GM19351 (cell line): ENCODE measurements at regions not wholly inside any gene's neighbourhood (a gene's known extent, or its start where the extent isn't known, plus 50 kb on each side); places are given as distances from the start of the nearest gene placed in this dataset.

Source experiments
- ATAC-seq: cut with Tn5 transposase; IDR thresholded peaks from one replicate; pipeline ENCODE4 v1.9.1; 2021; ENCODE audit warnings: mild to moderate bottlenecking, moderate library complexity; ENCODE audit not compliant: unreplicated experiment

GRCh38 chr3:19725000-19725399 is 209.0 kb downstream of the EFHB start:
- no peak for ATAC-seq

GRCh38 chr3:19717736-19718135 is 216.3 kb downstream of the EFHB start:
- ATAC-seq = no peak

GRCh38 chr3:19711160-19711782 is 222.7 kb downstream of the EFHB start:
- ATAC-seq = peak; percentile 87

GRCh38 chr3:19702416-19703078 is 231.5 kb downstream of the EFHB start:
- no peak for ATAC-seq

- ATAC-seq = peak; percentile 61
Measured at GRCh38 chr3:19688767-19689166, 245.2 kb downstream of the EFHB start.

GRCh38 chr3:19668163-19668562 is 265.9 kb downstream of the EFHB start:
- ATAC-seq = no peak

- ATAC-seq = no peak
Measured at GRCh38 chr3:19662486-19662885, 271.5 kb downstream of the EFHB start.

GRCh38 chr3:19652336-19652735 is 281.7 kb downstream of the EFHB start:
- no peak for ATAC-seq

- peak; percentile 77 for ATAC-seq
Measured at GRCh38 chr3:19645093-19645492, 288.9 kb downstream of the EFHB start.

- ATAC-seq = peak; percentile 51
Measured at GRCh38 chr3:19644405-19644804, 289.6 kb downstream of the EFHB start.

GRCh38 chr3:19641408-19641807 is 292.6 kb downstream of the EFHB start:
- no peak for ATAC-seq

- ATAC-seq = no peak
Measured at GRCh38 chr3:19632099-19633074, 301.6 kb downstream of the EFHB start.

GRCh38 chr3:19598870-19599269 is 335.1 kb downstream of the EFHB start:
- peak; percentile 89 for ATAC-seq

GRCh38 chr3:19596408-19596807 is 337.6 kb downstream of the EFHB start:
- peak; percentile 53 for ATAC-seq

GRCh38 chr3:19595884-19596283 is 338.1 kb downstream of the EFHB start:
- no peak for ATAC-seq
